HUDEP-2 (cell line): ENCODE measurements at regions not wholly inside any gene's neighbourhood (a gene's known extent, or its start where the extent isn't known, plus 50 kb on each side); places are given as distances from the start of the nearest gene placed in this dataset.

Experiments
- DNase-seq, 76 experiments: peaks; one replicate each; lab custom pipeline; 2025; ENCODE audit not compliant: unreplicated experiment in 76 of 76; lab: John Stamatoyannopoulos, UW

DNA sequence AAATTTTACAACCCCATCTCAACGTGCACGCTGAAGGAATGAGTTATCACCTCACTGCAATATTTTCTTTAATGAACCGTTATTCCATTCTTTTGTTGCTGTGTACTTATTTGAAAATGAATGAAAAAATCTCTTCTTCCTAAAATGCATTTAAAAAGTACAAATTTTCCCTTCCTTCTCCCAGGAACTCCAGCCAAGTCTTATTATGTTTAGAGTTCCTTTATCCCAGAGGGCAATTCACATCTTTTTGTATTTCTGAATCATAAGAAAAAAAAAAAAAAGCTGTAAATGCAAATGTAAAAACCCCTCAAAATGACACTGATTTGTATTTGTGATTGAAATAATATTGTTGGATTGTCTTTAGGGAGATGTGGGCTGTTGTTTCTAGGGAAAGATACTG lies 2194.3 kb upstream of the CELF4 start:
- no peak for DNase-seq

DNA sequence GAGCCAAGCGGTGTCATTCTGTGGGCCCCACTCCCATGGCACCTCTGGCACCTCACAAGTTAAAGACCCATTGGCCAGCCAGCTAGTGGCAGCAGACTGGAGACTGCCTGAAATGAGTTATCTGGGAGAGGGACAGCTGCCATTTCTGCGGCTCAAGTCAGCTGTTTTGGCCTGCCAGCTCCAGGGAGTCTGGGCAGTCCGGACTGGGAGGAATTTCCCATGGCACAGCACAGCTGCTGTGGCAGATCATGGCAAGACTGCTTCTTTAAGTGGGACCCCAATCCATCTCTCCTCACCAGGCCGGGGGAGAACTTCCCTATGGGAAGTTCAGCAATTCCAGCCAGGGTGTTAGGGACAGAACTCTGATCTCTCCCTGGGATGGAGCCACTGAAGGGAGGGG lies 2187.6 kb upstream of the CELF4 start:
- DNase-seq, result no peak

DNA sequence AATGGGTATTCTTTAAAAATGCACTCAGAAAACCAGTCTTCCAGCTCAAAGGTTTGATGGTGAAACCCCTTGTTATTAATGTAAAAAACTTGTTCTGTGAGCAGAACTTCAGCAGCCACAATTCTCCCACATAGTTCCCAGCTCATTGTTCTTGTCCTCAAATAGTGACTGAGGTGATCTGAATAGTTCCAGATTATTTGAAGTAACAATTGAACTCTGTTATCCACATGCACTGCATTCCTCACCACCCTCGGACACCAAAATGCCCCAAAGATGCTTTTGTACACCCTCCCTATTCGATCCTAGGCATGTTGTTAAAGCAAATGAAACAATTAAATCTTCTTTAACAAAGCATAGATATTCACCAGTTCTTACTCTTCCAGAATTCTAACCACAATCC lies 2186.8 kb upstream of the CELF4 start:
- no peak for DNase-seq

DNA sequence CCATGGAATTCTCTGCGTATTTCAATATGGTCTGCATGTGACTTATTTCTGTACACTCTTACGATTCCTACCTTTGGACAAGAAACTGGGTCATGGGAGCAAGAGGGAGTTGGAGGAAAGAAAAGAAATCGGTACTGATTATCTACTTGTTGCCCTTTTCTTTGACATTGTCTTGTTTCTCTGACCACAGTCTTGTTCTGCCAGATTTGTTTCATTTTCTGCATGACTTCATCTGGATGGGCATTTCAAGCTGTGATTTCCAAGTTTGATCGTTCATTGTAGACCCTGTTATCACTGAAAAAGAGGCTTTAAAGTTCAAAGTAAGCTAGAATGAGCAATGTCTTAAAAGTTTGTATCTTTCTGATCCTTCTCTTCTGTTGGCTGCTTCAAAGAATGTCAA lies 2186.3 kb upstream of the CELF4 start:
- no peak for DNase-seq

DNA sequence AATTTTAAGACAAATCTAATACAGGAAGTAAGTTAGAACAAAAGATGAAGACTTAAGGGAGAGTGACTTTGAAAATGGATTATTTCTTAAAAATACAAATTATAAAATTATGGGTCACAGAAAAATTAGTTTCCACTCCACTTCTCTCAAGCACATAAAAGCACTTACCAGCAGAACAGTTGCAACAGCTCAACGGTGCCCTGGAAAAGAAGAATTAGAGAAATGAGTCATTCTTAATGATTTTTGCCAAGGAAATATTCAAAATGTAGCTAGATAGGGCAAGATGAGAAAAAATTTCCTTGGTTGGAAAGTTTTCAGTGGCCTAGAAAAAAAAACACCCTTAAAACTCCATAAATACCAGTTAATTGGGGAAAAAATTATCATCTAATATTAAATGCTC lies 2185.6 kb upstream of the CELF4 start:
- DNase-seq, result no peak

DNA sequence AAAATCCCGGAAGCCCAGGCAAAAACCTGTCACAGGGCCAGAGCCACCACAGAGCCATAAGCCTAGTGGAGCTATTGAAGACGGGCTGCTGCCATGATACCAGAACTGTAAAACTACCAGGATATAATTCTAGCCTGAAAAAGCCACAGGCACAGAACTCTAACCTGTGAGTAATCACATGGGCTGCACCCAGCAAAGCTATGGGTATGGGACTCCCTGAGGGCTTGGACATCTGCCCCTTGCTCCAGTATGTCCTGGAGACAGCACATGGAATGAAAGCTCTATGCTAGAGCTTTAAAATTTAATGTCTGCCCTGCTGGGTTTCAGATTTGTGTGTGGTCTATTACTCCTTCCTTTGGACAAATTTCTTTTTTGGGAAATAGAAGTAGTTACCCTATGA lies 2183.6 kb upstream of the CELF4 start:
- no peak for DNase-seq

DNA sequence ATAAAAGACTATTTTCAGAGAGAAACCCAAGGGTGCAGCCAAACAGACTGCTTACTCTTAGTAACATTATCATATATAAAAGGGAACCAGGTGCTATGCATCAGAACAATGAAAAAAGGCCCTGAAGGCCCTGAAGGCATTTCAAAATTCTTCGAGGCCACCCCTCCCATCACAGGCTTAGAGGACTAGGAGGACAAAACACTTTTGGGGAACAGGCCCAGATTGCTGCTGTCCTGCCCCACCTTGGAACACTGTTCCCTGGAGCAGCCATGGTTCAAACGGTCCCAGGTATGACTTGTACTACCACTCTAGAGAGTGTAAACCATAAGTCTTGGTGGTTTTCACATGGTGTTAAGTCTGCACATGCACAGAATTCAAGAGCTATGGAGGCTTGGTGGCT lies 2183.1 kb upstream of the CELF4 start:
- no peak for DNase-seq

DNA sequence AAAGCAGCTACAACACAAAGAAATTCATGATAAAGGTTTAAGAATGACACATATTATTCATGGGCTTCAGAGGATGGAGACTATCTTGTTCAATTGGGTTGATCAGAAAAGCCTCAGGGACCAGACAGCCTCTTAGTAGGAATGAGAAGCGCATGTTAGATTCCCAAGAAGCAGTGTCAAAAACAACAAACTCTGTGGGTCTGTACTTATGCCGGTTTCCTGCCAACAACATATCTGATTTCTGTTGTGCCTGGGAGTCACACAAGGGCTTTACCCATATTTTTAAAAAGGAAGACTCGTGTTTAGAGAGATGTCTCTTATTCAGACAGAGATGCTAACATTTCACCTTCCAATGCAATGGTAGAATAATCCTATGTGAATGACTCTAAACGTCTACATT lies 2180.6 kb upstream of the CELF4 start:
- DNase-seq, result no peak

DNA sequence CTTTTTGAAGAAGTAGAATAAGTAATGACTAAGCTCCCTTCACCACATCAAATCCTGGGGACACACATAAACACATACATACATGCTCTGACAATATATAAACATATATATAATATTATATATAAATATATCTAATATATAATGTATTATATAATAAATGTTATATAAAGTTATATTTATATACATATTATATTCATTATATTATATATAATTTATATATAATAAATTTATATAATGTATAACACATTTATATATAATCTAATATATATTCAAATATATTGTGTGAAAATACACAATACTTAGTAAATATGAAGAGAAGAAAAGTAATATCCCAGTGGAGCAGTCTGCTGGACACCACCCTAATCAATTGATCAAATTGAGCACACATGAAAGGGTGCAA lies 2177.9 kb upstream of the CELF4 start:
- DNase-seq, result no peak

DNA sequence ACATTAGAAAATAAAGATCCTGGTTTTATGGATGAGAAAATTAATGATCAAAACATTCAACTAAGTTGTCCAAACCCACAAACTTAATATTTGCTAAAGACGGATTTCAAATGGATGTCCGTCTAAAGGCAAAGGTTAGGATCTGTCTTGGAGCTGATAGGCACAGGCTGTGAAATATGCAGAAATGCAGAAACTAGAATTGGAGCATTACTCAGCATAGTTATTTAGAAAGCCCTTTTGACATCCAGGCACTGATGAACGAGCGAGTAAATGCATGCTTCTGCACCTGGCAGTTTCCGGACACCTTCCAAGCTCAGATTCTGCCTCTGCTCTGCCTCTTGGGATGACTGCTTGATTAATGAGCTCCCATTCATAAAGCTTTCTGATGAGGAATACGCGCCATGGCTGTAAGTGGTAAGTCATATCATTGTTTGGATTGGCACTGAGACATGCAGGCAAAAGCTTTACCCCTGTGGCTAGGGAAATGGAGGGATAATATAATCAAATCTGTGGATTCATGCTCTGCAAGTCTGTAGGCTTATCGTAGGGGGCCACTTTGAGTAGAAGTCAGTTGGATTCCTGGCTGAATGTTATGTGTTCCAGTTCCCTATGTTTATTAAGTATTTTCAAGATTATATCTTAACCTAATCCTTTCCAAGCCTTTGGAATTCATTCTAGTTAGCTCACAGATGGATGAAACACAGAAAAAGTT lies 2176.3 kb upstream of the CELF4 start:
- DNase-seq, result no peak

DNA sequence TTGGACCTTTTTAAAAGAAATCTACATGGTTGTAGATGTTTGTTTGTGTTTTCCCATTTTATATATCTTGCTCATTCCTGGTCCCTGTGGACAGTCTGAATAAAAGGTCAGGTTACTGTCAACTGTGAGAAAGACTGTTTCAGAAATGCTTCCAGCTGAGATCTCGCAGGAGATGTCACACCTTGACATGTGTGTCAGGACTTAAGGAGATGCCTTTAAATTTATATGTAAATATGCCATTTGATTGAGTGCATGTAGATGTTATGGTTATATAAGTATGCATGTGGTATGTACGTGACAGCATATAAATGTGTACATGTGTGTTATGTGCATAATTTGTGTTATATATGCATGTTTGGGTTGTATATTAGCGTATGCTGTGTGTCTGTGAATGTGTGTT lies 2172.3 kb upstream of the CELF4 start:
- no peak for DNase-seq

DNA sequence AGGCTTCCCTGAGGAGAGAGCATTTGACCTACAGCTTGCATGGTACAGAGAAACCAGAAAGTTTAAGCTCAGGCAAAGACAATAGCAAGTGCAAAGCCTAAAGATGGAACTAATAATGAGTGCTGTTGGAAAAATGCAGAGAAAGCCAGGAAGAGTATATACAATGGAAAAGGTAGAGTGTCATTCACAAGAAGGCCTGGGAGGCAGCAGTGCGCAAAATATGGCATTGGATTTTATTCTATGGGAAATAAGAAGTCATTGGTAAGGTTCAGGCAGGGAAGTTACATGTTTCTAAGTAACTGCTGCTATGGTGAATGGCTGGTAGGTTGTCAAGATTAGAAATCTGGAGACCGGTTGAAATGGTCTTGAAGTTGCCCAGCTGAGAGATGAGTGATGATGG lies 2167.3 kb upstream of the CELF4 start:
- DNase-seq, result no peak

DNA sequence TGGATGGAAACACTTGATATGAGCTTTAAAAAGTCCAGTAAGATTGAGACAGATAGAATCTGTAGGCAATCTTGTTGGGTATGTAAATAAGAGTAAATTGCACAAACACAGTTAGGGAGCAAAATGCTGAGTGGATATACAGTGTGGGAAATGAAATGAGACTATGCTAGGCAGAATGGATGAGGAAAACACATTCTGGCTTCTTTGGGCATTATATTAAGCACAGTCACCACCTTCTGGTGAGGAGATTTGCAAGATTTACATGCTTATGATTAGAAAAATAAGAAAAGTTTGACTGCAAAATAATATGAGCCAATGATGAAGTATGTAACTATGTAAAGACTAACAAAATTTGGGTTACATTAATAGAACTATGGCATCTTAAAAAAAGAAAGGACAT lies 2165.0 kb upstream of the CELF4 start:
- no peak for DNase-seq

DNA sequence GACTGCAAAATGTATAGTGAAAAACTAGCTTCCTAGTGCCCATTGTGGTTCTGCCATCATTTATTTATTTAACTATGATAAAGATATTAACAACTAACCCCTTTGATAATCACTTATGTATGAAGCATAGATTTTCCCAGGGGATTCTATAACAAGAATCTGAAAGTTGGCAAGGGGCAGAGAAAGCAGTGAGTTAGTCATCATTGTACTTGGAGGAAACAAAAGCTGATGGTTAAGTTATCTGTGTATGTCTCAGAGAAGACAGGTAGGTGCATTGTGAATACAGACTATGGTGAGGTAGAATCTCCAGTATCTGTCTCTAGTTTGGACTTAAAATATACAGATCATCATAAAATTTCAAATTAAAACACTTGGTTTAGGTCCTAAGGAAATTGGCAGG lies 2159.1 kb upstream of the CELF4 start:
- no peak for DNase-seq

DNA sequence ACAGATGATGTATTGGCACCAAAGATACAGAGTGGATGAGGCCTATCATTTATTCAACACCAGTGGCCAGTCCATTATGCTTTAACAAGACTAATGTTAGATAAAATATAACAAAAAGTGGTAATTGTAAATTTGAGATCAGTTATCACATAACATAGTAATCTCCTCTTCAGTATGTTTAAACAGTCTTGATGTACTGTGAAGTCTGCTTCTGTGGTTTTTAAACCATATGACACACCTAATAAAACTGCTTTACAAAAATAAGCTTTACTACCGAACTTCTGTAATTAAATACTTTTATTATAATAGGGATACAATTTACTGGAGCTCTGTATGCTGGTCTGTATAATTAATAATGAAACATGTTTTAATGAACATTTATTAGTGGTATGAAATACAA lies 2156.1 kb upstream of the CELF4 start:
- no peak for DNase-seq

DNA sequence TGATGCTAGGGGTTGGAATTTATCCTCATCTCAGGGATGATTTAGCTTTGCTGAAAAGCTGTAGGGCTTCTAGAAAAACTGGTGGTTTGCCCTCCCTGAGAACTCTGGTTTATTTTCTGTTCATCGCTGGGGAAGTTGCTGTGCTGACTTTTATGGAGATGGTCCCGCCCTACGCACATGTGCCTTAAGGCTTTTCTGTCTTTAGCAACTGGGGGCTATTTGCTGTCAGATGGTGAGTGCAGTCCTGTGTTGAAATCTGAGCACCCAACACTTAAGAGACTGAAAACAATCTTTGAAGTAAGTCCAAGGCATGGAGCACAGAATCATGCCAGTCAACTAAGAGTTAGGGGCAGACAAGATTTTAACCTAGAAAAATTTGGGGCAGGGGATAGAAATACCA lies 2148.4 kb upstream of the CELF4 start:
- DNase-seq, result no peak

DNA sequence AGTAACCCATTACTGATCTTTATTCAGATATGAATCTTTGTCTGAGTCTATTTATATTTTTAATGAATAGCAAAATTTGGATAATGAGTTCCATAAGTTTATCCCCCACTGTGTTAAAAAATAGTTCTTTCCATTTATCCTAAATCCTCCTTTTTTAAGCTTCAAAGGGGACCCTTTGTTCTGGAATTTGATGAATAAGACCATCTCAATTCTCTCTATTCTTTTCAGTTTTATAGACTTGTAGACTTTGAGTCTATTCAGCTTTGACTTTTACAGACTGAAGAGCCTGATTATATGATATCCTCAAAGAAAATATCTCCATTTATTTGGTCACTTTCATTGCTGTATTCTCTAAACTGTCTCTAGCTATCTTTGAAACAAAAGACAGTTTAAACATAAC lies 2146.1 kb upstream of the CELF4 start:
- no peak for DNase-seq

DNA sequence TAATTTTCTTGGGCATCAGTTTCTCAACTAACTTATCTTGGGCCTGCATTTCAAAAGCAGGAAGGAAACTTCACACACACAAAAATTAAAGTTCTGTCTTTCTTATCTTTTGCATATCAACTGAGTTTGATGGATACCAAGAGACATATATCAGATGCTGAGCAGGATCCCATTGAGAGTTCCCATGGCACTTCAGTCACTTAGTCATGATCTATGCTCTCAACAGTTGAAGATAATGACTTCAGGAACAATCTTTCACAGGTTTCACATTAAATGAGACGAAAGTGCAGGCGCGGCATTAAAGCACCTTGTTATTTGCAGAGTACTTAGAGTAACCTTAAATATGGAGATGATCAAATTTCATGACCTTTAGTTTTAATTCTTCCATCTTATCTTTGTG lies 2139.8 kb upstream of the CELF4 start:
- no peak for DNase-seq

DNA sequence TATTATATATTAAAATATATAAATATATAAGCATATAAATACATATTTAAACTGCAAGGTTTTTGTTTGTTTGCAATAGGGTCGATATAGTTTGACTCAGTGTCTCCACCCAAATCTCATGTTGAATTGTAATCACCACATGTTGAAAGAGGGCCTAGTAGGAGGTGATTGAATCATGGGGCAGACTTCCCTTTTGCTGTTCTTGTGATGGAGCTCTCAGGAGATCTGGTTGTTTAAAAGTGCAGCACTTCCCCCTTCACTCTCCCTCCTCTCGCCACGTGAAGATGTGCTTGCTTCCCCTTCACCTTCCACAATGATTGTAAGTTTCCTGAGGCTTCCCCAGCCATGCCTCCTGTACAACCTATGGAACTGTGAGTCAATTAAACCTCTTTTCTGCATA lies 2137.3 kb upstream of the CELF4 start:
- no peak for DNase-seq

DNA sequence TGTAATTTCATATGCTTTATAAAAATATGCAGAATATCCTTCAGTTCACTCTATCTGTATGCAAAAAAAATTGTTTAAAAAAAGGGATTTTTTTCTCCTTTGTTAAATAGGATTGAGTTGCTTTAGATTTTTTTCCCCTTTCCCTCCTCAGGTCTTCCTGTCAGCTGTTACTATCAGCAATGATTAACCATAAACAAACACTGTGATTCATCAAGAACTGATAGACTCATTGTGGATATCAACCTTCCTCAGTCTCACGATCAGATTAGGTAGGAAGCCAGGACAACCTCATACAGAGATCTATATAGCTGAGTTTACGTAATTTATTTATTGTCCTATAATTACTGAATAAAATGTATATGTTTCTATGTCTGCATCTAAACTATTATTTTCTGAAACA lies 2136.2 kb upstream of the CELF4 start:
- no peak for DNase-seq

DNA sequence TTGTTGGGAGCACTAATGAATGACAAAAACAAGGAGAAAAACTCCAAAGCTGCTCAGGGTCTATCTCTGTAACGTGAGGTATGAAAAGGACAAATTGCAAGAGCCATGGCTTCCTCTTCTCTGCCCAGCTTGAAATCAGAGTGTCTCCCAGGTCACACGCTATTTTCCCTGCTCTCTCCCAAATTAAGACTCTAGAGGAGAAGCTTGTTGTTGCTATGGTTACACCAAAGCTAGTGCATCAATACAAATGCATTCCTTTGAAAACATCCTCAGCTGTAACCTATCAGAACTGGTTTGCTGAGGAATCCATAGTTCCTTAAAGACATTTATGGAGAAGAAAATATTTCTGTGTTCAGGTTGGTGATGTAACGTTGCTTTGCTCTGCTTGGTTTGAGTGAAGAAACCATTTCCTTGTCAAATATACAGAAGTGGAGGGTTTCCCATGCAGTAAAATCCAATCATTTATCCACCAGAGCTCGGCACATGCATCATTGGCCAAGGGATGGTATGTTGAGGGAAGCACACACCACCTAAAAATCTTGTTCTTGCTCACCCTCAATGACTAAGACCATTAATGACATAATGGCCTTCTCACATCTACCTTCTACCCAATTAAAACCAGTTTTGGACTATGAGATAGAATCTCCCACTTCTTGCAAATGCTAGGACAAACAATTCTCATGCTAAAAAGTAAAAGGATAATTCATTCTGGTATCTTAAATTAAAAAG lies 2135.6 kb upstream of the CELF4 start:
- no peak for DNase-seq

DNA sequence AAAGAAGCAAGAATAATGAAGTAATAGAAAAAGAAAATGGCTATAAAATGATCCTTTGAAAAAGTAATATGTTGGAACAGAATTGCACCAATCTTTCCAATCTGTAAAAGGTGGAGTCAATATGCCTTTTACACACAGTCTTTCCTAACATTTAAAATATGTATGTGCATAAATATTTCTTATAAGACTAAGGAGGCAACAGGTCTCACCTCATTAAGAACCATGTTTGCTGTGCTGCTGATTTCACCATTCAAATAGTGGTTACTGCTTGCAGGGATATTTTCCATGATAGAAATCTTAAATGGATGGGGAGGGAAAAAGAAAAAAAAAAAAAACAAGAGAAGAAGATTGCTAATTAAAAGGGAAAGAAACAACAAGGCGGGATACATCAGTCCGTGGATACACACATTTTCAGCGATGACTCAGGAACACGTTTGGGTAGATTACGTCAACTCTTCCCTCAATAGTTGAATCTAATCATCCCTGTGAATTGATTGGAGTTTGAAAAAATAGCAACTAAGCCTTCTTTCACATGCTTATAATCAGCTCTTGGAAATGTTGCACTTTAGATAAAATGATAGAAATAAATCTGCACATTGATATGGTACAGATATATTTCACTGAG lies 2133.9 kb upstream of the CELF4 start:
- DNase-seq, result no peak
